Colon (tissue), 2 donors: ENCODE measurements at regions not wholly inside any gene's neighbourhood (a gene's known extent, or its start where the extent isn't known, plus 50 kb on each side); places are given as distances from the start of the nearest gene placed in this dataset.
"Not testable (repeated sequence)": the region's sequence is repeated elsewhere in the genome, so short reads cannot be mapped to it uniquely, and the experiment has no call there.

ENCODE experiments used
- FAIRE-seq: peaks from 2 replicates; lab custom pipeline; 2012; peaks lifted over from hg19 to GRCh38; lab: Jason Lieb, UNC
- donor health status: control.
- donor health status: control.

- FAIRE-seq: no peak
These were observed 583.6 kb downstream of the NR2F2 start for GRCh38 chr15:96914081-96914480.

- FAIRE-seq: no peak
These were observed 586.2 kb downstream of the NR2F2 start for GRCh38 chr15:96916750-96917149.

- FAIRE-seq: no peak
These were observed 594.1 kb downstream of the NR2F2 start for GRCh38 chr15:96924570-96924969.

DNA sequence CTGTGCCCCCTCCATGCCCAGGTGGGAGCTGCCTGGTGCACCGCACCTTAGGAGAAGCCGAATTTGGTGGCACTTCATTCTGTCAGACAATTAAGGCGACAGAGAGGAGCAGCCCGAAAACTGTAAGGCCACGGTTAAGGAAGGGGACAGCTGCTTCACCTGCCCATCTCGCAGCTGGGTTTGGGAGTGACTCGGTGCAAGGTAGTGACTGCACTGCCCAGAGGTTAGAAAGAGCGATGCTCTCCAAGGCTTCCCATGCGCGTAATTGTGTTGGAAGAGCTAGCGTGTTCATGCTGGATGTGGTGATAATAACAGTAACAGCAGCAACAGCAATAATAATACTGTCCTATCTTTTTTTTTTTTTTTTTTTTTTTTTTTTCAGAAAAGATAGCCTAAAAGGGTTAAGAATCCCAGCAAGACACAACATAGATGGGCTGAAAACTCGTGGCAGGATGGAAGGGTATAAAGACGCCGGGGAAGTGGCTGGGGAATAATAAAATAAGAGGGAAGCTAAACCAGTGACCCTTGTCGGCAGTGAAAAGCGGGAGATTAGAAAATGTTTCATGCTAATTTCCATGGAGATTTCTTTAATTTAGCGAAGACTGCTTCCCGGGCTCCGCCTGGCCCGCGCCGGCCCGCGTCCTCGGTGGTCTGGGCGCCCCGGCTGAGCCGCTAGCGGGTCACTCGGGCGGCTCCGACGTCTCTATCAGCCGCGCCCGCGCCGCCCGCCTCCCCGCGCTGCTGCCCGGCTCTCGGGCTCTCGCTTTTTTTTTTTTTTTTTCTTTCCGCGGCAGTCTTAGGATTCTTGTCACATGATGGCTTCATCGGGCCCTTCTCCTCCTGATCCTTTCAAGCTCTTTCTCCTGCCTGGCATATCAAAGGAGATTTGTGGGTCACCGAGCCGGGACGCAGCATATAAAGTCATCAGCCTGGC lies 617.1 kb downstream of the NR2F2 start:
- no peak for FAIRE-seq

GRCh38 chr15:96948981-96949380 lies 618.5 kb downstream of the NR2F2 start:
- no peak for FAIRE-seq

GRCh38 chr15:96958721-96959120 lies 628.2 kb downstream of the NR2F2 start:
- FAIRE-seq: no peak

- FAIRE-seq: no peak
These were observed 629.0 kb downstream of the NR2F2 start for GRCh38 chr15:96959501-96959900.

- no peak for FAIRE-seq
These were observed 630.4 kb downstream of the NR2F2 start for GRCh38 chr15:96960711-96961480.

DNA sequence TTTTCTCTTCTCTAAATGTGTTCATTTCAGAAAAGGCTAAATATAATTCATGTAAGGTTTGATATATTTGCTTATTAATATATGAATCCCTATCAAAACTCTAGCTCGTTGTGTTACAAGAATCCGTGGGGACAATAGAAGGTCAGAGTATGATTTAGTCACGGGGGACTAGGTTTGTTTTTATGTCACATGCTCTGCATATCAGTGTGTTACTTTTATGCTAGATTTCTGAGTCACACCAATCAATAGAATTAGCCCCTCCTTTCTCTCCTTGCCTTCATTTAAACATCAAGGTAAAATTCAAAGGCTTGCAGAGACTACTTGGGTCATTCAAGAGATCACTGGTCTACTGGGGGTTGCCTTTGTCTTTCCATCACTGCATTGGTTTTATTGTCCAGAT lies 636.1 kb downstream of the NR2F2 start:
- no peak for FAIRE-seq

GRCh38 chr15:96969732-96970710 lies 639.5 kb downstream of the NR2F2 start:
- no peak for FAIRE-seq

GRCh38 chr15:96972201-96972600 lies 641.7 kb downstream of the NR2F2 start:
- FAIRE-seq: no peak

DNA sequence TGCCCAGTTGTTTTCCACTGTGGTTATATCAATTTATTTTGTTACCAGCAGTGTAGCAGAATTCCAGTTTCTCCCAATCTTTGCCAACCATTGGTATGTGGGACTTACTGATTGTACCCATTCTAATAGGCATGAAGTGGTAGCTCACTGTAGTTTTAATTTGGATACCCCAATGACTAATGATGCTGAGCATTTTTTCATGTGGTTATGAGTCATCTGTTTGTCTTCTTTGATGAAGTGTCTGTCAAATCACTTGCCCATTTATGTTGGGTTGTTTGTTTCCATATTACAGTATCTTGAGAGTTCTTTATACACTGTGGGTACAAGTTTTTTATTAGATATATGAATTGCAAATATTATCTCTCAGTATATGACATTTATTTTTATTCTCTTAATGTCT lies 644.3 kb downstream of the NR2F2 start:
- FAIRE-seq: no peak

- no peak for FAIRE-seq
These were observed 647.4 kb downstream of the NR2F2 start for GRCh38 chr15:96977886-96978285.

DNA sequence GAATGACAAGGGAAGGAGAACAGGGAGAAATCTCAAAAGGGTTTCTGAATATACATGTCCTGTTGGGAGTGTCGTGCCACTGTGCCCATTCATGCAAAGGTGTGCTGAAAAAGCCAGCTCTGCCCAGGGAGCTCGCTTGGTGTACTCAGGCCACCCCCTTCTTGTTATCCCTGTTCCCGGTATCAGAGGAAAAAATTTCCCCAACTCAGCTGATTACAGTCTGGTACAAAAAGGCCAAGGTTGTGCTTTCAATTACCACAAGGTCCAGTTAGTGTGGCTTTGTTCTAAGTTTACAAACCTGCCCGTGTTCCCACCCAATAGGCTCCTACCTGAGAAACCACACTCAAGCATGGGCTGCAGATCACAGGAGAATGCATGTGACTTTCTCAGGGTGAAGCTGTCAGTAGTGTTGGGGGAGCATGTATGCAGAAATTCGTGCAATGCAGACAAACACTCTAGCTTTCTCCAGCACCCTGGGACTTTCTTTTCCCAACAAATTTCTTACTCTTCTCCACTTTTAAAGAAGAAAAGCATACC lies 648.5 kb downstream of the NR2F2 start:
- FAIRE-seq: no peak

- not testable (repeated sequence) for FAIRE-seq
These were observed 653.7 kb downstream of the NR2F2 start for GRCh38 chr15:96984121-96984671.

DNA sequence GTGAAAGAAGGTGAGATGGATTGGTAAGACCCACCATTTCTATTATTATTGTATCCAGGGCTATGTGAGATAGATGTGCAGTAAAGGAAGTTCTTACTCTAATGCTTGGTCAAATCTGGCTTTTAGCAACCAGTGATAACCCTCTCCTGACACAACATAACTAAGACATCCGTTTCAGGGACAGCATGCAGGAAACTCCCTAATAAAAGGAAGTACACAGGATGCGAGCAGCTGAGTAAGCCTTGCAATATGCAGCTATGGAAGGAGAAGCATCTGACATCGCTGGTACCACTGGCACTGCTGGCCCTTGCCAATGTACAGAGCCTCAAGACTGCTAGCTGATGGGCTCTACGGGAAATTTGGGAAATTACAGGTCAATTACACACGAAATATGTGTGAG lies 662.3 kb downstream of the NR2F2 start:
- no peak for FAIRE-seq

DNA sequence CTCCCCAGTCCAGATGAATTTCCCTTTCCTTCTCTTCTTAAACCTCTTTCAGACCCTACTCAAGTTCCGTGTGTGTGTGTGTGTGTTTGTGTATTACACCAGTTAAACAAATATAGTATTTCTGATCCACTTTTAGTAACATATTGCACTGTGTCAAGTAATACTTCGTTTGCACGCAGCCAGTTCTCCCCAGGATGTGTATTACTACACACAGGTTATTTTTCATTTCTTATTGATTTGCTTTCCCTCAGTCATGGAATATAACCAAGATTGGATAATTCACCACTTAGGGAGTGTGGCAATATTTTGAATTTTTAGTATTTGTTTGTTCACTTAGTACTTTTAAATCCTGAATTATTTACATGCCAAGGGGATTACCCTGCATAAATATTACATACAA lies 667.0 kb downstream of the NR2F2 start:
- FAIRE-seq: no peak

DNA sequence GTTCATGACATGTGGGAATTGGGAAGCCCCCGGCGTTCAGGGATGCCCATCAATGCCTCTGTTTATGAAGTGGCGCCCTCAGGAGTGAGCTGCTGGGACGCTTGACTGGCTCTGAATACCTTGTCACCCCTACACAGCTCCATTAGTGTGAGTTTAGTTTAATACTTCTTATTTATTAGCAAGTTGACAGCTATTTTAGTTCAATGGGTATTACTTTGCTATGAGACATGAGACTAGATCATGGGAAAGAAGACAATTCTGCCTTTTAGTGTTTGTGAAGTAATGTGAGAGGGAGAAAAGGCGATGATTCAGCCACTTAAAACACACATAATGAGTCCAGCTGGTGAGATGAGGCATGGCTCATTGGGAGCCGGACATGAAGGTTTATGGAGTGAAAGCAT lies 678.5 kb downstream of the NR2F2 start:
- FAIRE-seq: no peak

DNA sequence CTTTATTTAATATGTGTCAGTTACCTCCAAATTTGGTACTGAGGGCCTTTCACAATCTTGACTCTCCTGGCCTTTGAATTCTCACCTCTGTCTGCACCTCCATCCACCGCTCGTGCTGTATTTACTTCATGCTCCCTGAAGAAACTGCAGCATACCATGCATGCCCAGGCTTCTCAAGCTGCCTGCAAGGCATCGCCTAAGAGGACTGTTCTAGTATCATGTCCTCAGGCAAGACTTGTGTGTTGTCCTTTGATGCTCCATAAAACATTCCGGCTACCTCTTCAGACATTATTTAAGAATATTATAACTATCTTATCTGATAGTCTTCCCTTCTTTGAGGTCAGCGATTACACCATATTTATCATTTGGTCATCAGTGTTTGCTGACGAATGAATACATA lies 682.5 kb downstream of the NR2F2 start:
- no peak for FAIRE-seq

GRCh38 chr15:97013491-97013890 lies 683.0 kb downstream of the NR2F2 start:
- no peak for FAIRE-seq

GRCh38 chr15:97014001-97014400 lies 683.5 kb downstream of the NR2F2 start:
- no peak for FAIRE-seq

DNA sequence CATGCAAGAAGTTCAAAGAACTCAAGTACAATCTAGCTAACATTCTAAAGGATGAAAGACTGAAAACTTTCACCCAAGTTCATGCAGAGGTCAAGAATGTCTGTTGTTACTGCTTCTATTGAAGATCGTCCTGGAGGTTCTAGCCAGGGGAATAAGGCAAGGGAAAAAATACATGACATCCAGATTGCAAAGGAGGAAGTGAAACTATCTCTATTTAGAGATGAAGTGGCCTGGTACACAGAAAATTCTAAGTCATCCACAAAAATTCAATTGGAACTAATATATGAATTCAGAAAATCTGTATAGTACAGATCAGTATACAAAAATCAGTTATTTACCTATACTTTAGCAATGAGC lies 693.0 kb downstream of the NR2F2 start:
- no peak for FAIRE-seq
